Caco-2 (cell line): ENCODE measurements at regions not wholly inside any gene's neighbourhood (a gene's known extent, or its start where the extent isn't known, plus 50 kb on each side); places are given as distances from the start of the nearest gene placed in this dataset.

Experiments used
- BruUV-seq: library from RNA; stranded (reverse); fragments of 400-500 nt; replicated peaks from 2 replicates; lab custom pipeline; 2021; lab: Mats Ljungman, UMichigan
- CTCF ChIA-PET: fragments of 300-600 bp; sonication (Branson Sonifier 250); formaldehyde crosslinking; loops from one replicate; lab custom pipeline; 2022; ENCODE audit warnings: antibody characterized with exemption; lab: Charles Lee
- POLR2A ChIA-PET: fragments of 300-600 bp; sonication (Branson Sonifier 250); formaldehyde crosslinking; loops from one replicate; lab custom pipeline; 2022; ENCODE audit warnings: antibody characterized with exemption; lab: Charles Lee
- DNase-seq, 2 experiments: peaks; one replicate each; pipeline versions ENCODE4 v3.0.0 to v3.0.0-alpha.2; 2020 to 2022
- H3K27me3 ChIP-seq: replicated peaks from 2 replicates; pipeline ENCODE4 v1.6.0; 2011; ENCODE audit warnings: low read length; ENCODE audit not compliant: control insufficient read depth, insufficient read depth
- H3K36me3 ChIP-seq: 2 replicates; pipeline ENCODE4 v1.5.1; 2011; ENCODE audit warnings: low read length; ENCODE audit not compliant: control insufficient read depth, insufficient read depth
- H3K4me1 ChIP-seq: fragments of 250-450 bp; sonication (Bioruptor Pico); 2 replicates; pipeline ENCODE4 v1.5.1; 2020; ENCODE audit warnings: mild to moderate bottlenecking
- H3K4me3 ChIP-seq: 2 replicates; pipeline ENCODE4 v1.5.1; 2011; ENCODE audit warnings: low read depth, mild to moderate bottlenecking, control low read depth, low read length
- H3K9me3 ChIP-seq: fragments of 250-450 bp; sonication (Bioruptor Pico); 2 replicates; pipeline ENCODE4 v1.5.1; 2020; ENCODE audit warnings: mild to moderate bottlenecking, moderate library complexity
- H3K27ac Mint-ChIP-seq: one replicate; pipeline ENCODE4 v1.8.0; 2022; ENCODE audit warnings: mixed read lengths; ENCODE audit not compliant: unreplicated experiment
- H3K27me3 Mint-ChIP-seq: one replicate; pipeline ENCODE4 v1.8.0; 2022; ENCODE audit warnings: mixed read lengths; ENCODE audit not compliant: insufficient read depth, unreplicated experiment
- H3K36me3 Mint-ChIP-seq: one replicate; pipeline ENCODE4 v1.8.0; 2022; ENCODE audit warnings: mild to moderate bottlenecking, mixed read lengths; ENCODE audit not compliant: insufficient read depth, unreplicated experiment
- H3K4me1 Mint-ChIP-seq: one replicate; pipeline ENCODE4 v1.8.0; 2022; ENCODE audit warnings: low read depth, mixed read lengths; ENCODE audit not compliant: unreplicated experiment
- H3K4me3 Mint-ChIP-seq: one replicate; pipeline ENCODE4 v1.8.0; 2022; ENCODE audit warnings: mild to moderate bottlenecking, moderate library complexity, mixed read lengths; ENCODE audit not compliant: unreplicated experiment
- H3K9me3 Mint-ChIP-seq: one replicate; pipeline ENCODE4 v1.8.0; 2022; ENCODE audit warnings: mixed read lengths; ENCODE audit not compliant: unreplicated experiment
- CTCF ChIP-seq, 2 experiments: fragments of 200-600 bp in 1 of 2; IDR thresholded peaks; 1 replicate in 1 of 2; 2 replicates in 1 of 2; pipeline versions ENCODE4 v1.5.1 to v1.8.0; 2011 to 2022; ENCODE audit warnings: antibody characterized with exemption in 1 of 2, control low read depth in 1 of 2, inconsistent platforms in 1 of 2, low read depth in 1 of 2, low read length in 1 of 2, mild to moderate bottlenecking in 1 of 2, moderate library complexity in 1 of 2; ENCODE audit not compliant: insufficient read depth in 1 of 2, severe bottlenecking in 1 of 2, unreplicated experiment in 1 of 2
- intact Hi-C: fragments of 100-400 bp; cut with micrococcal nuclease; formaldehyde crosslinking; loops from one replicate; pipeline ENCODE4 v1.10.0; 2022; ENCODE audit not compliant: unreplicated experiment

- Mint-ChIP-seq H3K9me3 (no peaks in the 10 kb centered on the region), H3K36me3 (no peaks in the 10 kb centered on the region), H3K27ac (peak overlapping the region; percentile 92), H3K4me3 (peak overlapping the region; percentile 59), H3K27me3 (no peaks in the 10 kb centered on the region), H3K4me1 (peaks cover 27% of the 10 kb centered on the region)
- ChIA-PET POLR2A (no interaction called here), CTCF (interaction anchor here (1.8 kb wide), 1 partner anchor 30 kb away, joined by 5 read pairs; no protein-coding TSS in a partner anchor)
- Histone ChIP-seq H3K27me3 (no peaks in the 10 kb centered on the region), H3K36me3 (no peaks in the 10 kb centered on the region), H3K9me3 (0 out of 2 replicates have a peak, but pooled peaks cover 3% of the 10 kb centered on the region), H3K4me3 (no peak overlapping the region), H3K4me1 (peaks cover 31% of the 10 kb centered on the region)
- DNase-seq, result no peak
- no TSS peak for BruUV-seq
- intact Hi-C loops, result no loop called here
- TF ChIP-seq CTCF (IDR thresholded peaks at IDR 0.05; ENCODE audit: insufficient read depth in 1 of 2, low read depth in 1 of 2, low read length in 1 of 2, severe bottlenecking in 1 of 2, unreplicated experiment in 1 of 2), result no peak
Measured at GRCh38 chr3:110344487-110344886, 727.1 kb upstream of the NECTIN3 start.

- BruUV-seq, result no TSS peak
- Histone ChIP-seq H3K4me1 (peaks cover 31% of the 10 kb centered on the region), H3K9me3 (0 out of 2 replicates have a peak, but pooled peaks cover 3% of the 10 kb centered on the region), H3K36me3 (no peaks in the 10 kb centered on the region), H3K4me3 (peak overlapping the region; percentile 15), H3K27me3 (no peaks in the 10 kb centered on the region)
- intact Hi-C loops, result loop anchor here (1.0 kb wide), 1 partner anchor 238 kb away; no protein-coding TSS in a partner anchor
- no peak for TF ChIP-seq CTCF (IDR thresholded peaks at IDR 0.05; ENCODE audit: insufficient read depth in 1 of 2, low read depth in 1 of 2, low read length in 1 of 2, severe bottlenecking in 1 of 2, unreplicated experiment in 1 of 2)
- Mint-ChIP-seq H3K9me3 (no peaks in the 10 kb centered on the region), H3K36me3 (no peaks in the 10 kb centered on the region), H3K4me1 (peaks cover 27% of the 10 kb centered on the region), H3K27ac (peak overlapping the region; percentile 92), H3K4me3 (peak overlapping the region; percentile 59), H3K27me3 (no peaks in the 10 kb centered on the region)
- peak; percentile 56 to 83 for DNase-seq
- CTCF ChIA-PET, result interaction anchor here (1.8 kb wide), 1 partner anchor 31 kb away, joined by 5 read pairs; no protein-coding TSS in a partner anchor
- POLR2A ChIA-PET, result no interaction called here
Measured at GRCh38 chr3:110344897-110345767, 726.5 kb upstream of the NECTIN3 start.

- peaks cover 15% of the 10 kb centered on the region for H3K4me1 ChIP-seq
- H3K9me3 Mint-ChIP-seq, result no peaks in the 10 kb centered on the region
- no peak overlapping the region for H3K4me3 ChIP-seq
- TF ChIP-seq CTCF (IDR thresholded peaks at IDR 0.05; ENCODE audit: insufficient read depth in 1 of 2, low read depth in 1 of 2, low read length in 1 of 2, severe bottlenecking in 1 of 2, unreplicated experiment in 1 of 2), result no peak
- H3K27me3 Mint-ChIP-seq, result no peaks in the 10 kb centered on the region
- H3K36me3 ChIP-seq, result no peaks in the 10 kb centered on the region
- no peaks in the 10 kb centered on the region for H3K36me3 Mint-ChIP-seq
- no peaks in the 10 kb centered on the region for H3K9me3 ChIP-seq
- POLR2A ChIA-PET, result no interaction called here
- no peak for DNase-seq
- H3K27ac Mint-ChIP-seq, result no peak overlapping the region
- H3K4me3 Mint-ChIP-seq, result no peak overlapping the region
- CTCF ChIA-PET, result no interaction called here
- intact Hi-C loops, result no loop called here
- no peaks in the 10 kb centered on the region for H3K27me3 ChIP-seq
- peaks cover 14% of the 10 kb centered on the region for H3K4me1 Mint-ChIP-seq
- BruUV-seq, result no TSS peak
Measured at GRCh38 chr3:110349295-110349694, 722.3 kb upstream of the NECTIN3 start.
